ENCODE measurements at regions not wholly inside any gene's neighbourhood (a gene's known extent, or its start where the extent isn't known, plus 50 kb on each side); places are given as distances from the start of the nearest gene placed in this dataset.

- H3K4me3 ChIP-seq (ENCODE audit: control insufficient read depth in 2 of 3, extremely low read depth in 1 of 3, insufficient read depth in 2 of 3, low read depth in 1 of 3, low read length in 3 of 3): no peak overlapping the region
- no peak for DNase-seq (ENCODE audit: low read depth, low spot score)
- dilution Hi-C loops (cut with MboI; ENCODE audit: extremely low pct_ligation_motif_present, low sequenced_read_pairs): no loop called here
Measured at GRCh38 chr3:44016818-44017217, 224.9 kb upstream of the TOPAZ1 start.

DNA sequence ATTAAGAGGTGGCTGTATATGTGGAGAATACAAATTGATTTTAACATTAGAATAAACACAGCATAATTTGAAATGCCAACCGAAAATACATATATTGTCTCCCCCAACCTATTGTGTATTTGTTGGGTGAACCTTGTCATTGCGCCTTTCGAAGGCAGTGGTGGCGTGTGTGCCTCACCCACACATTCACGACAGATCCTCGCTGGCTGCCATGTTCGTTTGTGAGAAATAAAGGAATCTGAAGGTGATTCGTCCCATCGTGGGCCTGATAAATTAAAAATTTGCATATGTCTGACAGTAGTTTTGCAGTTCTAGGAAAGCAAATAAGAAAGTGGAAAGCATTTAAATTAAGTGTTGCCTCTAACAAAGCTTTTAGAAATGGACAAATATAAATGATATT is 222.8 kb upstream of the TOPAZ1 start:
- H3K9me1 ChIP-seq (ENCODE audit: control insufficient read depth, extremely low read depth, insufficient read depth, low read length): no peaks in the 10 kb centered on the region
- no peaks in the 10 kb centered on the region for H3K79me2 ChIP-seq (ENCODE audit: control insufficient read depth, insufficient read depth, low read length)
- dilution Hi-C loops (cut with MboI; ENCODE audit: extremely low pct_ligation_motif_present, low sequenced_read_pairs): no loop called here
- DNase-seq (ENCODE audit: low read depth, low spot score): no peak
- no peak overlapping the region for H3K9ac ChIP-seq (ENCODE audit: control insufficient read depth, extremely low read depth, insufficient read depth, low read length)
- no peak overlapping the region for H2AFZ ChIP-seq (ENCODE audit: control insufficient read depth, low read length)
- no peaks in the 10 kb centered on the region for H3K36me3 ChIP-seq (ENCODE audit: control insufficient read depth in 2 of 2, extremely low read depth in 1 of 2, insufficient read depth in 2 of 2, low read length in 2 of 2)
- no peak for FAIRE-seq
- H3K9me3 ChIP-seq (ENCODE audit: control insufficient read depth, low read depth, low read length): no peaks in the 10 kb centered on the region
- H3K4me1 ChIP-seq (ENCODE audit: control insufficient read depth, extremely low read depth, insufficient read depth, low read length): no peaks in the 10 kb centered on the region
- TF ChIP-seq EZH2 (IDR thresholded peaks at IDR 0.05; ENCODE audit: low read length) (no peak), CTCF (optimal IDR thresholded peaks at IDR 0.05 in 1 of 3, IDR thresholded peaks at IDR 0.05 in 1 of 3, conservative IDR thresholded peaks at IDR 0.05 in 1 of 3; ENCODE audit: extremely low read depth in 1 of 3, insufficient read depth in 2 of 3, low read length in 3 of 3) (no peak)
- H4K20me1 ChIP-seq (ENCODE audit: control insufficient read depth, extremely low read depth, insufficient read depth, low read length): no peaks in the 10 kb centered on the region
- H3K4me3 ChIP-seq (ENCODE audit: control insufficient read depth in 2 of 3, extremely low read depth in 1 of 3, insufficient read depth in 2 of 3, low read depth in 1 of 3, low read length in 3 of 3): no peak overlapping the region
- H3K27me3 ChIP-seq (ENCODE audit: control insufficient read depth, extremely low read depth, insufficient read depth, low read length): peaks cover 14% of the 10 kb centered on the region
- H3K4me2 ChIP-seq (ENCODE audit: control insufficient read depth, extremely low read depth, insufficient read depth, low read depth, low read length): no peak overlapping the region
- no peak overlapping the region for H3K27ac ChIP-seq (ENCODE audit: control insufficient read depth, insufficient read depth, low read length)

More at GRCh38 chr3:44016818-44017217, 224.9 kb upstream of the TOPAZ1 start:
- Histone ChIP-seq H3K4me2 (ENCODE audit: control insufficient read depth, extremely low read depth, insufficient read depth, low read depth, low read length) (no peak overlapping the region), H4K20me1 (ENCODE audit: control insufficient read depth, extremely low read depth, insufficient read depth, low read length) (no peaks in the 10 kb centered on the region), H3K9me1 (ENCODE audit: control insufficient read depth, extremely low read depth, insufficient read depth, low read length) (no peaks in the 10 kb centered on the region), H3K27ac (ENCODE audit: control insufficient read depth, insufficient read depth, low read length) (no peak overlapping the region), H3K79me2 (ENCODE audit: control insufficient read depth, insufficient read depth, low read length) (no peaks in the 10 kb centered on the region), H3K4me1 (ENCODE audit: control insufficient read depth, extremely low read depth, insufficient read depth, low read length) (no peaks in the 10 kb centered on the region), H3K9me3 (ENCODE audit: control insufficient read depth, low read depth, low read length) (no peaks in the 10 kb centered on the region), H3K9ac (ENCODE audit: control insufficient read depth, extremely low read depth, insufficient read depth, low read length) (no peak overlapping the region), H2AFZ (ENCODE audit: control insufficient read depth, low read length) (no peak overlapping the region), H3K27me3 (ENCODE audit: control insufficient read depth, extremely low read depth, insufficient read depth, low read length) (peaks cover 8% of the 10 kb centered on the region), H3K36me3 (ENCODE audit: control insufficient read depth in 2 of 2, extremely low read depth in 1 of 2, insufficient read depth in 2 of 2, low read length in 2 of 2) (no peaks in the 10 kb centered on the region)
- no peak for FAIRE-seq
- no peak for TF ChIP-seq CTCF (optimal IDR thresholded peaks at IDR 0.05 in 1 of 3, IDR thresholded peaks at IDR 0.05 in 1 of 3, conservative IDR thresholded peaks at IDR 0.05 in 1 of 3; ENCODE audit: extremely low read depth in 1 of 3, insufficient read depth in 2 of 3, low read length in 3 of 3)

All from keratinocyte (primary cell).